ENCODE measurements at regions not wholly inside any gene's neighbourhood (a gene's known extent, or its start where the extent isn't known, plus 50 kb on each side); places are given as distances from the start of the nearest gene placed in this dataset.
"Not testable (repeated sequence)": the region's sequence is repeated elsewhere in the genome, so short reads cannot be mapped to it uniquely, and the experiment has no call there.

DNA sequence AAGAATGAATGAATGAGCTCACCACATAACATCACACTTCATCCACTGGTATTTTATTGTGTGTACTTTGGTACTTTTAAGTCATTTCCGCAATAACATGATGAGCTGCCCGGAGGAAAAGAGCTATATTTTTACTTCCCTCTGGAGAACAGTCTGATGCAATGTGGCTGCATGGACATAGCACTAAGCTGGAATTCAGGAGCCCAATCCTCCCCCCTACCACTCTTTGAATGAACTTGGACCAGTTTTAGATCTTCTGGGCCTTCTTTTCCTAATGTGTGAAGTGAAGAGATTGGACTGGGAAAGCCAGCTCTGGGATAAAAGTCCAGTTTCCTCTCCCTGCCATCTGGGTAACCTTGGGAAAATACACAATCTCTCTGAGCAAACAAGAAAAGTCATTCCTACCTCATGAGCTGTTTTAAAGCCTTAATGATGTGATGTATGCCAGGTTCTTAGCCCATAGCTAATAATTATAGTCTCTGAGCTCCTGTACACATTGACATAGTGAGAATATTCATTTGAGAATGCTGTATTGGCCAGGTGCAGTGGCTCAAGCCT lies 79.3 kb downstream of the ABCC12 start:
- Mint-ChIP-seq H3K27ac (no peak overlapping the region), H3K36me3 (ENCODE audit: low read depth) (no peaks in the 10 kb centered on the region), H3K4me1 (ENCODE audit: low read depth) (no peaks in the 10 kb centered on the region), H3K9me3 (no peaks in the 10 kb centered on the region), H3K27me3 (ENCODE audit: low read depth) (no peaks in the 10 kb centered on the region), H3K4me3 (no peak overlapping the region)

DNA sequence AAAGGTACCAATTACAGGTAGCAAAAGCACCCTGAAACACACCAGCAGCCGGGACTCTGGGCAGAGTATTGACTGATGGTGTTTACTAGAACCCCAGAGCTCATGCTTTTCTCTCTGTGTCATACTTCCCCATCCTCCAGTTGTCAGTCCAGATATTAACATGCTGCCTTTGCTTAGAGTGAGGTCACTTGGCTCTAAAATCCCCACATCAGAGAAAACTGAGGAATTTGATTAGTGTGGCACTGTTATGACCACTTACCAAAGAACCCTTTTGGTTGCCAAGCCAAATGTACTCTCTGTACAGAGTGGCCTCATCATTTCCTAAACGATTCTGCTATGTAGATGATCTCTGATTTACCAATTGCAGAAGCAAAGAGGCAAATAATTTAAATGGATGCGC lies 80.4 kb downstream of the ABCC12 start:
- Mint-ChIP-seq H3K27ac (no peak overlapping the region), H3K9me3 (no peaks in the 10 kb centered on the region), H3K36me3 (ENCODE audit: low read depth) (no peaks in the 10 kb centered on the region), H3K27me3 (ENCODE audit: low read depth) (no peaks in the 10 kb centered on the region), H3K4me3 (no peak overlapping the region), H3K4me1 (ENCODE audit: low read depth) (no peaks in the 10 kb centered on the region)

DNA sequence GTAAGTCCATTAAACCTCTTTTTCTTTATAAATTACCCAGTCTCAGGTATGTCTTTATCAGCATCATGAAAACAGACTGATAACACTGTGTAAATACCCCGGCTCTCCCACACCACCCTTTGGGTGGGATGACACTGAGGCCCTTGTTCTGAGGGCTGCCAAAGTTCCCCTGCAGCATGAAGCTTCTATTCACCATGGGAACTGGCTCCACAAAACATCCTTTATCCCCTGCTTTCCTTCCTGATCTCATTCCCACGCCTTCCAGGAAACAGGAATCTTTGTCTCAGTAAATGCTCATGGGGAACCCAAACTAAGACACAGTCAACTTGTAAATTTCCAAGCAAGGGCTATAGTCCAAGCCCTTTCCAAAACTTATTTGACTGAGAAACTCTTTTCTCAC lies 88.4 kb downstream of the ABCC12 start:
- H3K36me3 Mint-ChIP-seq (ENCODE audit: low read depth): no peaks in the 10 kb centered on the region
- no peaks in the 10 kb centered on the region for H3K4me1 Mint-ChIP-seq (ENCODE audit: low read depth)
- H3K4me3 Mint-ChIP-seq: no peak overlapping the region
- peaks cover 4% of the 10 kb centered on the region for H3K9me3 Mint-ChIP-seq
- H3K27me3 Mint-ChIP-seq (ENCODE audit: low read depth): no peaks in the 10 kb centered on the region
- no peak overlapping the region for H3K27ac Mint-ChIP-seq

DNA sequence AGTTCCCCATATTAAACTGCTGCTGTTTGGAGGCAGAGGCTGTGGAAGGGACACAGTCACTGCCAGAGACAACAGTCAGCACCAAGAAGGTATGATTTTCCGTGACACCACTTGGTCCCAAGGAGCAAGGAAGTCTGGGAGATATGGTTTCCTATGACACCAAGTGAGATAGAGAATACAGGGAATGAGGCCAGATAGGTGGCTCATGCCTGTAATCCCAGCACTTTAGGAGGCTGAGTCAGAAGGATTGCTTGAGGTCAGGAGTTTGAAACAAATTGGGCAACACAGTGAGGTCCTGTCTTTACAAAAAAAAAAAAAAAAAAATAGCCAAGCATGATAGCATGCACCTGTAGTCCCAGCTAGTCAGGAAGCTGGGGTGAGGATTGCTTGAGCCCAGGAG lies 90.8 kb downstream of the ABCC12 start:
- no peaks in the 10 kb centered on the region for H3K27me3 Mint-ChIP-seq (ENCODE audit: low read depth)
- H3K36me3 Mint-ChIP-seq (ENCODE audit: low read depth): no peaks in the 10 kb centered on the region
- H3K27ac Mint-ChIP-seq: no peak overlapping the region
- peaks cover 4% of the 10 kb centered on the region for H3K9me3 Mint-ChIP-seq
- no peak overlapping the region for H3K4me3 Mint-ChIP-seq
- H3K4me1 Mint-ChIP-seq (ENCODE audit: low read depth): no peaks in the 10 kb centered on the region

DNA sequence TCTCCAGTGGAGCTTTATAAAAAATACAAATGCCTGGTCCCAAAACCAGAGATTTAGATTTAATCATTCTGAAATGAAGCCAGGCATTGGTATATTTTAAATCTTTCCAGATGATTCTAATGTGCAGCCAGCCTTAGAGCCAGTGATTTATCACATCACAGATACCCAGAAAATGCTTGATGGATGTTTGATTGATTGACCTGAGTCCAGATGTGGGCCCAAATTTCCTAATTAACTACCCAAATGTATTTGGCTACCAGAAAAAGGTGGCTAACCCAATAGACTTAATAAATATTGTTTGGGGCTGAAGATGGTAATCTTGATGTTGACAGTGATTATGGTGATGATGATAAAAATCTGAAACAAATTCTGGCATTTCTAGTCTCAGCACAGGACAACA lies 93.1 kb downstream of the ABCC12 start:
- Mint-ChIP-seq H3K4me3 (no peak overlapping the region), H3K4me1 (ENCODE audit: low read depth) (no peaks in the 10 kb centered on the region), H3K27me3 (ENCODE audit: low read depth) (no peaks in the 10 kb centered on the region), H3K36me3 (ENCODE audit: low read depth) (no peaks in the 10 kb centered on the region), H3K9me3 (peaks cover 4% of the 10 kb centered on the region), H3K27ac (no peak overlapping the region)

DNA sequence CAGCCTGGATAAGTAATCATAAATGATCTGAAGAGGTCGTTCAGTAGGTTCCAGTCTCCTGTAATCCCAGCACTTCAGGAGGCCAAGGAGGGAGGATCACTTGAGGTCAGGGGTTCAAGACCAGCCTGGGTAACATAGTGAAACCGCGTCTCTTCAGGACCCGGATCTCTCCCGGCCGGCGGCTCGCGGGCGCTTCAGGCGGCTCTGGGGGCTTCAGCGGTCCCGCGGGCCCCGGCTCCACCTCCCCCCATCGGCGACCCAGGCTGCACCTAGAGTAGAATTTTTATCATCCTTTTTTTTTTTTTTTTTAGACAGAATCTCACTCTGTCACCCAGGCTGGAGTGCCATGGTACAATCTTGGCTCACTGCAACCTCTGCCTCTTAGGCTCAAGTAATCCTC lies 95.9 kb downstream of the ABCC12 start:
- Mint-ChIP-seq H3K27ac (no peak overlapping the region), H3K9me3 (peaks cover 4% of the 10 kb centered on the region), H3K27me3 (ENCODE audit: low read depth) (peaks cover 5% of the 10 kb centered on the region), H3K36me3 (ENCODE audit: low read depth) (no peaks in the 10 kb centered on the region), H3K4me1 (ENCODE audit: low read depth) (no peaks in the 10 kb centered on the region), H3K4me3 (no peak overlapping the region)

DNA sequence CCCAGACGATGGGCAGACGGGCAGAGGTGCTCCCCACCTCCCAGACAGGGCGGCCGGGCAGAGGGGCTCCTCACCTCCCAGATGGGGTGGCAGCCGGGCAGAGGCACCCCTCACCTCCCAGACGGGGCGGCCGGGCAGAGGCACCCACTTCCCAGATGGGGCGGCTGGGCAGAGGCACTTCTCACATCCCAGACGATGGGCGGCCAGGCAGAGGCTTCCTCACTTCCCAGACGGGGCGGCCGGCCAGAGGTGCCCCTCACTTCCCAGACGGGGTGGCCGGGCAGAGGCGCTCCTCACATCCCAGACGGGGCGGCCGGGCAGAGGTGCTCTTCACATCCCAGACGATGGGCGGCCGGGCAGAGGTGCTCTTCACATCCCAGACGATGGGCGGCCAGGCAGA lies 96.6 kb downstream of the ABCC12 start:
- not testable (repeated sequence) for H3K4me3 Mint-ChIP-seq; H3K27me3 Mint-ChIP-seq (ENCODE audit: low read depth); H3K27ac Mint-ChIP-seq; H3K4me1 Mint-ChIP-seq (ENCODE audit: low read depth); H3K36me3 Mint-ChIP-seq (ENCODE audit: low read depth); H3K9me3 Mint-ChIP-seq

DNA sequence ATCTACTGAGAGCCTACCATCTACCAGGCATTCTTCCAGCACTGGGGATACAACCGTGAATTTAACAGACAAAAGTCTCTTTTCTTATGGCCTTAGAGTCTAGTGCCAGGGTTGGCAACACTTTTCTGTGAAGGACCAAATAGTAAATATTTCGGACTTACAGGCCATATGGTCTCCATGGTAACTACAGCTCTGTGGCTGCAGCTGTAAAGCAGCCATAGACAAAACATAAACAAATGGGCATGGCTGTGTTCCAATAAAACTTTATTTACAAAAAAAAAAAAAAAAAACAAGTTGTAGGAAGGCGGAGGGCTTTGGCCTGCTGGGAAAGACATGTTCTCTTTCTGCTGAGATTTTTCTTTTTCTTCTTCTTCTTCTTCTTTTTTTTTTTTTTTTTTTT lies 98.7 kb downstream of the ABCC12 start:
- H3K9me3 Mint-ChIP-seq: no peaks in the 10 kb centered on the region
- H3K36me3 Mint-ChIP-seq (ENCODE audit: low read depth): no peaks in the 10 kb centered on the region
- H3K27ac Mint-ChIP-seq: no peak overlapping the region
- H3K4me1 Mint-ChIP-seq (ENCODE audit: low read depth): peaks cover 2% of the 10 kb centered on the region
- H3K4me3 Mint-ChIP-seq: no peak overlapping the region
- peaks cover 13% of the 10 kb centered on the region for H3K27me3 Mint-ChIP-seq (ENCODE audit: low read depth)

DNA sequence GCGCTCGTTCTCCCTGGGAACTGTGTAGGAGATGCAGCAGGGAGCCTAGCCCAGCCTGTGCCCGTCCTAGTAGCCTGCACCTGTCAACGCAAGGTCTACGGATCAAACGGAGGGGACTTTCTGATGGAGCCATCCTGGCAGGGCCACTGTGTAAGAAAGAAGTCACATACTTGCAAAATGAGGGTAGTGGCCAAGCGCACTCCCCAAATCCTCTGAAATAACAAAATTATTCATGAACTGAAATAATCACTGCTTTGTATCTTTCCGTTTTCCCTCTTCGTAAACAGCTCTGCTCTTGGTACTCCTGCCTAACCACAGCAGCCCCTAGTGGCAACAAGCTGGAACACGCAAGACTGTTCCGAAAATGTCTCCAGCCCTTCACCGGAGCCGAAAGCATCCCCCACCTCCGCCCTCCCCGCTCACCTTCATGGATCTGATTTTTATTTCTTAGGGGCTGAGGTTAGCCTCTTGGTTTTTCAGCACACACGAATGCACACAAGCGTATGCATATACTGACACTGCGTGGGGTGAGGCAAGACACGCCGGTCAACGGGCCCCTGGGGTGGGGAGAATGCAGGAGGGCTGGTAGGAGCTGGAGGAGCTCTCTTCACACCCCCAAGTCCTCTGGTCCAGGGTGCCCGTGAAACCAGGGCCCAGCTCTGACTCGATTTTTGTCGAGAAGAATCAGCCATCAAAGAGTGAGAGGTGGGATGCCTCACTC lies 100.8 kb downstream of the ABCC12 start:
- peaks cover 2% of the 10 kb centered on the region for H3K4me1 Mint-ChIP-seq (ENCODE audit: low read depth)
- no peak overlapping the region for H3K27ac Mint-ChIP-seq
- H3K4me3 Mint-ChIP-seq: no peak overlapping the region
- no peaks in the 10 kb centered on the region for H3K36me3 Mint-ChIP-seq (ENCODE audit: low read depth)
- no peaks in the 10 kb centered on the region for H3K9me3 Mint-ChIP-seq
- peaks cover 18% of the 10 kb centered on the region for H3K27me3 Mint-ChIP-seq (ENCODE audit: low read depth)

DNA sequence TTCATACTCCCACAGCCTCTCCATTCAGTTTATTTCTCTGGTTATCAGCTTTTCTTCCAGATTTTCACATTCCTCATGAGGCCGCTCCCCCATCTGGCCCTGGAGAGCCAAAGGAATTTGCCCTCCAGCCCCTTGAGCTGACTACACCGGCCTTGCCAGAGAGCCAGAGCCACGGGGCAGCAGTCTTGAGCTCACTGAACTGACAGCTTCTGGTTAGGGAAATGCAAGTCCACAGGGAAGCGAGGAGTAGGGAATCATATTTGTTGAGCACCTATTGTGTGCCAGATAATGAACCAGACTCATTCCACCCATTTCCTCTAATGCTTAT lies 102.4 kb downstream of the ABCC12 start:
- Mint-ChIP-seq H3K36me3 (ENCODE audit: low read depth) (no peaks in the 10 kb centered on the region), H3K27ac (no peak overlapping the region), H3K27me3 (ENCODE audit: low read depth) (peaks cover 18% of the 10 kb centered on the region), H3K4me3 (no peak overlapping the region), H3K4me1 (ENCODE audit: low read depth) (peaks cover 2% of the 10 kb centered on the region), H3K9me3 (no peaks in the 10 kb centered on the region)

DNA sequence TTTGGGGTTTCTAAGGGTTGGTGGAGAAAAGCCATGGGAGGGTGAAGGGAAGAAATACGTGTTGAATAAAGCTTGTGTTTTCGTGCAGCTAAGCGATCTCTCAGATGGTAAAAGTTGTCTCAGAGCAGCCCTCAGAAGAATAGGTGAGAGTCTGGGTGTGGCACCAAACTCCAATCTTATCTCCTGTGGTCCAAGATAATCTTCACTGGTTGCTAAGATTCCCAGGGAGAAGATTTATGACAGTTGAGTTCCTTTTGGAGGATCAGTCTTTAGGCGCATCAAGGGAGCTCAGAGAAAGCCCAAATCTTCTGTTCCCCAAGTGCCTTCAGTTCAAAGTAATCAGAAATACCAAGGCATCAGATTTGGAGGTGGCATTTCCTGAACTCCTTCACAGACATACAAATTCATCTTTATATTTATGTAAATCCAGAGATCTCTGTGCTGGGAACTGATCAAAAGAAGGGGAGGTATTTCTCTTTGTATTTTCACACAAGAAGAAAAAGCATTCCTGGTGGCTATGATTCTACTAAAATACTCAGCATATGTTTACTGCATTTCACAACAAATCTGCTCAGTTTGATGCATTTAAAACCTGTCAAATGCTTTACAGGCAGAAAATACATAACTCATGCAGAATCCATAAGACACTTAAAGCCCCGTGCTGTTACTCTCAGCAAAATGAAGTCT lies 102.9 kb downstream of the ABCC12 start:
- Mint-ChIP-seq H3K4me1 (ENCODE audit: low read depth) (peaks cover 2% of the 10 kb centered on the region), H3K27ac (no peak overlapping the region), H3K9me3 (no peaks in the 10 kb centered on the region), H3K4me3 (no peak overlapping the region), H3K27me3 (ENCODE audit: low read depth) (peaks cover 18% of the 10 kb centered on the region), H3K36me3 (ENCODE audit: low read depth) (no peaks in the 10 kb centered on the region)

DNA sequence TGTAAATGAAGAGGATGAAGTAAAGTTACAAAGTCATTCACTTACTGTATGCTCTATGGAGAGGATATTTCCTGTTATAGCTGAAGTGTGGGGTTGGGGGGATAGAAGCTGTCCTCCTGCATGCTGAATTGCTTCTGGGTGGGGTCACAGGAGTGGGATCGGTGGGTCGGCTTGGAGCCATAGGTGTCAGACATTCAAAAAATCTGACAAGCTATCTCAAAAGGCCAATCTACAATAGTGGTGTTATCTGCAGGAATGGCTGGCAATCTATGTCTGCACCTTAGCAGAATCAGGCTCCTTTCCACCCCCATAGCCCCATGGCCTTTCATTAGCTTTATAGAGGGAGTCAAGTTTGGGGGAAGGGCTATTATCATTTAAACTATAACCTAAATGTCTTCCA lies 104.9 kb downstream of the ABCC12 start:
- Mint-ChIP-seq H3K9me3 (no peaks in the 10 kb centered on the region), H3K4me3 (no peak overlapping the region), H3K36me3 (ENCODE audit: low read depth) (no peaks in the 10 kb centered on the region), H3K27me3 (ENCODE audit: low read depth) (peaks cover 18% of the 10 kb centered on the region), H3K4me1 (ENCODE audit: low read depth) (peaks cover 2% of the 10 kb centered on the region), H3K27ac (no peak overlapping the region)

DNA sequence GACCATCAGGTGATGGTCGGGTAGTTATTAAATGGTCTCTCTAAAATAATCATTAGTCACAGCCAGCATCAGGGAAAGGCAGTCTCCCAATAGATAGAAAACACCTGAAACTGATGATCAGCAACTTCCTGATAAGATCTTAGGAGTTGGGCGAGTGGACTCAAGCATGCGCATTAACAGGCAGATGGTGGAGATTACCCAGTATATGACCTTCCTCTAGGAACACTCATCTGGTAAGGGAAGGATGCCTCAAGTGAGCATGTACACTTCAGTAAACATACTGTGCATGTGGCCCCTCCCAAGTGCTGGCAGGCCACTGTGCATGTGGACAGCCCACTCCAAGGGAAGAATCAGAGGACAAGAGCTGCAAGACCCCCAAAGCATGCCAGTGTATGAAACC lies 105.9 kb downstream of the ABCC12 start:
- Mint-ChIP-seq H3K4me3 (no peak overlapping the region), H3K4me1 (ENCODE audit: low read depth) (peaks cover 2% of the 10 kb centered on the region), H3K36me3 (ENCODE audit: low read depth) (no peaks in the 10 kb centered on the region), H3K27me3 (ENCODE audit: low read depth) (peaks cover 13% of the 10 kb centered on the region), H3K9me3 (no peaks in the 10 kb centered on the region), H3K27ac (no peak overlapping the region)

DNA sequence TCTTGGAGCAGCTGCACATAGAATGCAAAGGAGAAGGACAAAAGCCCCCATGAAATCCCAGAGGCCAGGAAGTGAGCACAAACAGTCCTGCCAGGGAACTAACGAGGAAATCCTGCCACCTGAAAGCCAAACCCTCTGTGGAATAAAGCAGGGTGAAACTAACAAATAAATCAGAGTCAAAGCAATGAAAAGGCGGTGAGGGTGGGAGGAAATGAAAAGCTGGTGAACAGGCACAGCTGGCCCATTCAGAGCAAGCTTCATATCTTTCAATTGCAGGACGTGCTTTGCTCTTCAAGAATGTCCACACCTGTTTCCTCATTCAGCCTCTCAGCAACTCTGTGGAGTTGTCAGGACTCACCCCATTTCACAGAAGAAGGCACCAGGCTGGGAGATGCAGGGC lies 108.1 kb downstream of the ABCC12 start:
- Mint-ChIP-seq H3K27me3 (ENCODE audit: low read depth) (peaks cover 10% of the 10 kb centered on the region), H3K4me3 (no peak overlapping the region), H3K27ac (no peak overlapping the region), H3K9me3 (no peaks in the 10 kb centered on the region), H3K4me1 (ENCODE audit: low read depth) (no peaks in the 10 kb centered on the region), H3K36me3 (ENCODE audit: low read depth) (no peaks in the 10 kb centered on the region)

DNA sequence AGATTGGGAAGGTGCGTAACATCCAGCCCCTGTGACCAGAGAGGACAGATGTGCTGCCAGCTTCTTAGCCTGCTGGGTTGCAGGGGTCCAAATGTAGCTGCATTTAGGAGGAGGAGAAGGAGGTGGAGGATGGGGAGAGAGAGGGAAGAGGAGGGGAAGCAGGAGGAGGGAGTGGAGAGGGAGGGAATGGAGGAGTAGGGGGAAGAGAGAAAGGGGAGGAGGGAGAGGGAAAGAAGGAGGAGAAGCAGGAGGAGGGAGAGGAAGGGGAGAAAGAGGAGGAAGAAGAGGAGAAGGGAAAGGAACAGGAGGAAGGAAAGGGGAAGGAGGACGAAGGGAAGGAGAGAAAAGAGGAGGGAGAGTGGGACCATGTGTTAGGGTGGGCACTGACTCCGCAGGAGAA lies 108.6 kb downstream of the ABCC12 start:
- H3K4me3 Mint-ChIP-seq: no peak overlapping the region
- H3K4me1 Mint-ChIP-seq (ENCODE audit: low read depth): no peaks in the 10 kb centered on the region
- H3K36me3 Mint-ChIP-seq (ENCODE audit: low read depth): no peaks in the 10 kb centered on the region
- no peaks in the 10 kb centered on the region for H3K9me3 Mint-ChIP-seq
- peaks cover 5% of the 10 kb centered on the region for H3K27me3 Mint-ChIP-seq (ENCODE audit: low read depth)
- H3K27ac Mint-ChIP-seq: no peak overlapping the region
